ENCODE measurements at regions not wholly inside any gene's neighbourhood (a gene's known extent, or its start where the extent isn't known, plus 50 kb on each side); places are given as distances from the start of the nearest gene placed in this dataset.

GRCh38 chr1:87684713-87685205, 356.1 kb downstream of the LMO4 start (continued):
- TF ChIP-seq FOXP4 (CRISPR knock-in tag; IDR thresholded peaks at IDR 0.05) (no peak), EMX1 (CRISPR knock-in tag; IDR thresholded peaks at IDR 0.05) (no peak), TEAD1 (CRISPR knock-in tag; IDR thresholded peaks at IDR 0.05) (no peak)
- TF ChIP-seq, protein P1, sequence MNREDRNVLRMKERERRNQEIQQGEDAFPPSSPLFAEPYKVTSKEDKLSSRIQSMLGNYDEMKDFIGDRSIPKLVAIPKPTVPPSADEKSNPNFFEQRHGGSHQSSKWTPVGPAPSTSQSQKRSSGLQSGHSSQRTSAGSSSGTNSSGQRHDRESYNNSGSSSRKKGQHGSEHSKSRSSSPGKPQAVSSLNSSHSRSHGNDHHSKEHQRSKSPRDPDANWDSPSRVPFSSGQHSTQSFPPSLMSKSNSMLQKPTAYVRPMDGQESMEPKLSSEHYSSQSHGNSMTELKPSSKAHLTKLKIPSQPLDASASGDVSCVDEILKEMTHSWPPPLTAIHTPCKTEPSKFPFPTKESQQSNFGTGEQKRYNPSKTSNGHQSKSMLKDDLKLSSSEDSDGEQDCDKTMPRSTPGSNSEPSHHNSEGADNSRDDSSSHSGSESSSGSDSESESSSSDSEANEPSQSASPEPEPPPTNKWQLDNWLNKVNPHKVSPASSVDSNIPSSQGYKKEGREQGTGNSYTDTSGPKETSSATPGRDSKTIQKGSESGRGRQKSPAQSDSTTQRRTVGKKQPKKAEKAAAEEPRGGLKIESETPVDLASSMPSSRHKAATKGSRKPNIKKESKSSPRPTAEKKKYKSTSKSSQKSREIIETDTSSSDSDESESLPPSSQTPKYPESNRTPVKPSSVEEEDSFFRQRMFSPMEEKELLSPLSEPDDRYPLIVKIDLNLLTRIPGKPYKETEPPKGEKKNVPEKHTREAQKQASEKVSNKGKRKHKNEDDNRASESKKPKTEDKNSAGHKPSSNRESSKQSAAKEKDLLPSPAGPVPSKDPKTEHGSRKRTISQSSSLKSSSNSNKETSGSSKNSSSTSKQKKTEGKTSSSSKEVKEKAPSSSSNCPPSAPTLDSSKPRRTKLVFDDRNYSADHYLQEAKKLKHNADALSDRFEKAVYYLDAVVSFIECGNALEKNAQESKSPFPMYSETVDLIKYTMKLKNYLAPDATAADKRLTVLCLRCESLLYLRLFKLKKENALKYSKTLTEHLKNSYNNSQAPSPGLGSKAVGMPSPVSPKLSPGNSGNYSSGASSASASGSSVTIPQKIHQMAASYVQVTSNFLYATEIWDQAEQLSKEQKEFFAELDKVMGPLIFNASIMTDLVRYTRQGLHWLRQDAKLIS (CRISPR knock-in tag; IDR thresholded peaks at IDR 0.05; ENCODE audit: borderline replicate concordance), result no peak

DNA sequence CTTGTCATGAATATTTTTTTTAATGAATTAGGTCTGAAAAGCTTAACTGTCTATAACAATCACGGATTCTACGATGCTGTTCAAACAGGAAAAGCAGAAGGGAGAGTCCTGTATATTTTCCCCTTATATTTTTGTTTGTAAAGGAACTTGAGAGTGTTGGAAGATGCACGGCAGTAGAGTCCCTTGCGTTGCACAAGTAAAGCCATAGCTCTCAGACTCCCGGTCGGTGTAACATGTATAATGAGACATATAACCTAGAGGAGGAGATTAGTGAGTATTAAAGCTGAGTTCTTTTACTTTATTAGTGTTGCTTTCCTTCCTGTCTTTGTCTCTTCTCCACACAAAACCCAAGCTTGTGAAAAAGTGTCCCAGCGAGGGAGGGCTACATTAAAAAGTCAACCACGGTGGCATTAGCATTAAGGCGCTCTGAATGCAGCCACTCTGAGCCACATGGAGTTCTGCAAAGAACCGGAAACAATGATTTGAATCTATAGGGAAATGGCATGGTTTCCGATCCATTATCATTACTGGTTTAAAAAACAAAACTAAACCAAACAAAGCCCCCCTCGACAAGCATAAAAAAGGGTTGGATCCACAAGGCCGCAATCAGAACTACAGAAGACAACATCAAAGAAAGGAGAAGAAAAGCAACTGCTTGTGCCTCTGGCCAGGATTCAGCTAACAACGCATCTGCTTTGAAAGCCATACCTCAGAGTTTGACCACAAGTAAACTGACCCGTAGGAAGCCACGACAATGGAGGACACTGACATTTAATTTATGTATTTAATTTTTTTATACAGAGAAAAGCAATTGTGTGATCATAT, 356.8 kb downstream of the LMO4 start:
- CTCF ChIA-PET, result interaction anchor here (0.9 to 1.4 kb wide), 2 partner anchors 269 to 376 kb away, joined by 3 to 5 read pairs; no protein-coding TSS in a partner anchor
- ATAC-seq (peak; percentile 62), DNase-seq (ENCODE audit: low spot score) (no peak)
- Mint-ChIP-seq H3K9me3 (peaks cover 3% of the 10 kb centered on the region), H3K27ac (peak overlapping the region; percentile 92), H3K27me3 (ENCODE audit: low read depth) (peaks cover 44% of the 10 kb centered on the region), H3K4me3 (peak overlapping the region; percentile 48), H3K36me3 (no peaks in the 10 kb centered on the region), H3K4me1 (peaks cover 49% of the 10 kb centered on the region)
- TF ChIP-seq FOXP4 (CRISPR knock-in tag; IDR thresholded peaks at IDR 0.05) (peak; percentile 49; the same call in 1 of the 2 replicates), PREB (CRISPR knock-in tag; IDR thresholded peaks at IDR 0.05; ENCODE audit: borderline replicate concordance) (no peak), AR (CRISPR knock-in tag; IDR thresholded peaks at IDR 0.05) (no peak)
- TF ChIP-seq, protein P2, sequence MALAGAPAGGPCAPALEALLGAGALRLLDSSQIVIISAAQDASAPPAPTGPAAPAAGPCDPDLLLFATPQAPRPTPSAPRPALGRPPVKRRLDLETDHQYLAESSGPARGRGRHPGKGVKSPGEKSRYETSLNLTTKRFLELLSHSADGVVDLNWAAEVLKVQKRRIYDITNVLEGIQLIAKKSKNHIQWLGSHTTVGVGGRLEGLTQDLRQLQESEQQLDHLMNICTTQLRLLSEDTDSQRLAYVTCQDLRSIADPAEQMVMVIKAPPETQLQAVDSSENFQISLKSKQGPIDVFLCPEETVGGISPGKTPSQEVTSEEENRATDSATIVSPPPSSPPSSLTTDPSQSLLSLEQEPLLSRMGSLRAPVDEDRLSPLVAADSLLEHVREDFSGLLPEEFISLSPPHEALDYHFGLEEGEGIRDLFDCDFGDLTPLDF (CRISPR knock-in tag; IDR thresholded peaks at IDR 0.05), result no peak
- POLR2A ChIA-PET, result no interaction called here
